Ovary (tissue), 3 donors: ENCODE measurements at regions not wholly inside any gene's neighbourhood (a gene's known extent, or its start where the extent isn't known, plus 50 kb on each side); places are given as distances from the start of the nearest gene placed in this dataset.

ENCODE experiments used
- POLR2A ChIP-seq: fragments of 450-650 bp; IDR thresholded peaks from one replicate; pipeline ENCODE4 v1.6.1; 2017; ENCODE audit warnings: antibody characterized with exemption, mild to moderate bottlenecking, moderate library complexity
- TF ChIP-seq, protein P1 (sequence below), 3 donors: fragments of 450-650 bp in 2 of 3; fragments of 200-600 bp in 1 of 3; IDR thresholded peaks; one replicate each; pipeline versions ENCODE4 v1.5.1 to v1.8.0; 2016 to 2022; ENCODE audit warnings: antibody characterized with exemption in 3 of 3, mild to moderate bottlenecking in 1 of 3
- donor health status: DM: no; HTN: no; CAD: no.

- TF ChIP-seq, protein P1, sequence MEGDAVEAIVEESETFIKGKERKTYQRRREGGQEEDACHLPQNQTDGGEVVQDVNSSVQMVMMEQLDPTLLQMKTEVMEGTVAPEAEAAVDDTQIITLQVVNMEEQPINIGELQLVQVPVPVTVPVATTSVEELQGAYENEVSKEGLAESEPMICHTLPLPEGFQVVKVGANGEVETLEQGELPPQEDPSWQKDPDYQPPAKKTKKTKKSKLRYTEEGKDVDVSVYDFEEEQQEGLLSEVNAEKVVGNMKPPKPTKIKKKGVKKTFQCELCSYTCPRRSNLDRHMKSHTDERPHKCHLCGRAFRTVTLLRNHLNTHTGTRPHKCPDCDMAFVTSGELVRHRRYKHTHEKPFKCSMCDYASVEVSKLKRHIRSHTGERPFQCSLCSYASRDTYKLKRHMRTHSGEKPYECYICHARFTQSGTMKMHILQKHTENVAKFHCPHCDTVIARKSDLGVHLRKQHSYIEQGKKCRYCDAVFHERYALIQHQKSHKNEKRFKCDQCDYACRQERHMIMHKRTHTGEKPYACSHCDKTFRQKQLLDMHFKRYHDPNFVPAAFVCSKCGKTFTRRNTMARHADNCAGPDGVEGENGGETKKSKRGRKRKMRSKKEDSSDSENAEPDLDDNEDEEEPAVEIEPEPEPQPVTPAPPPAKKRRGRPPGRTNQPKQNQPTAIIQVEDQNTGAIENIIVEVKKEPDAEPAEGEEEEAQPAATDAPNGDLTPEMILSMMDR (IDR thresholded peaks at IDR 0.05): no peak
- TF ChIP-seq POLR2A: no peak
Observed at GRCh38 chrX:87890437-87890836, 372.8 kb downstream of the KLHL4 start.
